Activated T-helper 1 cell treated with anti-CD3 and anti-CD28 coated beads, Interleukin-2, amount 50 U/mL, for 16 hours (primary cell): ENCODE measurements at regions not wholly inside any gene's neighbourhood (a gene's known extent, or its start where the extent isn't known, plus 50 kb on each side); places are given as distances from the start of the nearest gene placed in this dataset.

Source experiments
- DNase-seq, 2 donors: peaks; one replicate each; pipeline ENCODE4 v3.0.0-alpha.2; 2020; ENCODE audit warnings: low read depth in 1 of 2, low spot score in 1 of 2

- DNase-seq: no peak
Observed at GRCh38 chr1:4010814-4011605, 110.9 kb upstream of the C1orf174 start.

GRCh38 chr1:4016351-4017130, 116.5 kb upstream of the C1orf174 start:
- no peak for DNase-seq

DNA sequence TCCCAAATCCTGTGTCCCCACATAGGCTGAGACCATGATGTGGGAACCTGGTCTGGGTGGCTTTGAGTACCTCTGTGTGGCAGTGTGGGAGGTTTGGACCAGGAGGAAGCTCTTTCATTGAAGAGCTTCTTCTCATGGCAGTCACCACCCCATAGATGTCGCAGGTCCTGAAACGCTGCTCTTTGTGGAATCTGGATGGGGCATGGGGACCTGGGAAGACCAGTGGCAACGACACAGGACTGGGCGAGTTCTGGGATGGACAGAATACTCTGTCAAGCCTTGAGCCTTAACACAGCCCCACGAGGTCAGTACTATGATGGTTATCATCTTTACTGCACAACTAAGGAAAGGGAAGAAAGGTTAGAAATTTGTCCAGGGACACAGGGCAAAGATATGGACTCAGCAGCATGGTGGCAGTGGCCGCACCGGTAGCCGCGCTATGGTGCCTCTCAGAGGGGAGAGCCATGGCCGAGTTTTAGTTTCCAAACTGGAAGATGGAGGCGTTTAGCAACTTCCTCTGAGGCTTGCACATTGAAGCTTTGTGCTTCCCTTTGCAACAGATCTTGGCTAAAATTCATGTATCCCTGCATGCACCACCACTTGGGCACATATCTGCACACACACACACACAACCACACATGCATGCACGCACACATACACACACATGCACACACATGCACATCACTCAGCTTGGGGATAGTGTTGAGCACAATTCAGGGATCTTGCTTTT, 117.7 kb upstream of the C1orf174 start:
- DNase-seq: no peak

DNA sequence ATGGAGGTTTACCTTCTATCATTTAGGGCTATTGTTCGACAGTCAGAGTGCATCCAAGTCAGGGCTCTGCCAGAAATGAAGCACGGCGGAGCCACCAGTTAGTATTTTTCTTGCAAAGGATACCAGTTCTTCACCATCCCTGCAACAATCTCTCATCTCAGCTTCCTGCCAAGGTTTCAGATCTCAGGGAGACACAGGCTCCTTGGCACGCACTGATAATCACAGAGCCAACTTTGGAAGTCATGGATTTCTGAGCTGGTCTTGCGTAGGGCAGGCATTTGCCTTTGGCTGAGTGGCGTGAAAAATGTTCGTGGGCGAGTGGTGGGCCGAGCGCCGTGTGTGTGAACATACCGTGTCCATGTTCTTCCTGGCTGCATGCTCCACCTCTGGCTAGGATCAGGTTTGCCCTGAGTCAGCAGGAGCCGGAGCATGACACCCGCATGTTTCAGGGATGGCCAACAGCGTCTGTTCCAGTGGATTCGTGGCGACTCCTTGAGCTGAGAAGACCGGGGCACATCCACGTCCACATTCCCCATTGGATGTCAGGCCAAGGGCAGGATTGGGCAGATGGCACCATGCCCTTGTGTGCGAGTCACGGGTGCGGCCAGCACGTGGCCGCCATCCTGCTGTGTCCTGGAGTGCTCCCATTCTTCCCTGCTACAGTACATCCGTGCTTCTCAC, 118.5 kb upstream of the C1orf174 start:
- no peak for DNase-seq

DNA sequence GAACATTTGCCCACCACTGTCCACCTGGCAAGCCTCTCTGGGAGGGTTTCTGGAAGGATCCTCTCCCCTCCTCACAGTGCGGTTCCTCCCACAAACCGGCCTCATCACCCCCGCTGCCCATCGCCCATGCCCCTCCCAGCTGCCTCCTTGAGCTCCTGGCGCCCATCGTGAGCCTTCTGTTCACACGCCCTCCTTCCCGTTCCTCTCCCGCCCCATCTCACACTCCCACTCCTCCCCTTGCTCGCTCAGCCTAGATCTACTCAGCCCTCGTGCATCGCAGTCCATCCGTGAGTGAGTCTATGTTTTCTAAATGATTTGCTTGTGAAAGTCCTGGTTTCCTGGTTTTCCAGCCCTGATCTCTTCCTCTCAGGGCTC, 119.1 kb upstream of the C1orf174 start:
- no peak for DNase-seq

DNA sequence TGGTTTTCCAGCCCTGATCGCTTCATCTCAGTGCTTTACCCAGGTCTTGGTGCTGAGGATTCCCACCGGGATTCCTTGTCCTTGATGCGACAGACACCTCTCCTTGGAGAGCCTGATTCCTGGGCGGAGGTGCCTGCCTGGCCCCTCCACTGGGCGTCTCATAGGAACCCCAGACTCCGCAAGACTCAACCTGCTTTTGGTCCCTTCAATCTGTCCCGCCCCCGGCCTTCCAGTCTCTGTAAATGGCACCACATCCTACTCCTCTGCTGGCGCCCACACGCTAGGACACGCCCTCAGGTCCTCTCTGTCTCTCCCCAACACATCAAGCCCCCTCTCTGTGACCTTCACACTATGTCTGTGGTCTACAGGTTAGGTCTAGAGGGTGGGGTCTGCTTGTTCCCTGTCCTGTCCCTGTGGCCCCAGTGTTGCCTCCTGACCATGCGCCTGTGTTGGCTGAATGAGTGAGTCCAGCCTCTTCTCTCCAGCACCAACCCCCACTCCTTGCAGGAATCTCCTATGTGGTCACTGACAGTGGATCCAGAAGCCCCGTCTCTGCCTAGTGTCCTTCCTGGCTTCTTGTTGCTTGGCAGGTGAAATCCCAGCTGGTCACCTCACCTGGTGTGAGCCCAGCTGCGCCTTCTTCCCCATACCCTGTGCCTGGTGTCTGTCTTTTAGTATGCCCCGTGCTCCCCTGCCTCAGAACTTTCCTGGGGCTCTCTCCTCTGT, 119.7 kb upstream of the C1orf174 start:
- DNase-seq: no peak

DNA sequence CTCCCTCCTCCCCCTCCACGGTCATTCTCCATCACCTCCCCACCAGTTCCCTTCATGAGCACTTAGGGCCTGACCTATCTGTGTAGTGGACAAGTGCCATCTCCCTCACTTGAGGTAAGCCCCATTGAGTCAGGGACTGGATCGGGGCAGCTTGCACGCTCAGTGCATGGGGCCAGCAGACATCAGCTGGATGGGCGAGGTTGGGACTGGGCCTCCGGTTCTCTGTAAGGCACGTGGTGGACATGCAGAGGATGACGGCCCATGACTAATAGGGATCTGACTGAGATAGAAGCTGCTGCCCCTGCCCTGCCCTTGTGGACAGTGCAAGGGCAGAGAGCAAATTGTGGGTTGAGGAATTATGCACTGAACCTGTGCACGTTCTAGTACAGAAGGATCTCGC, 120.4 kb upstream of the C1orf174 start:
- DNase-seq: no peak

DNA sequence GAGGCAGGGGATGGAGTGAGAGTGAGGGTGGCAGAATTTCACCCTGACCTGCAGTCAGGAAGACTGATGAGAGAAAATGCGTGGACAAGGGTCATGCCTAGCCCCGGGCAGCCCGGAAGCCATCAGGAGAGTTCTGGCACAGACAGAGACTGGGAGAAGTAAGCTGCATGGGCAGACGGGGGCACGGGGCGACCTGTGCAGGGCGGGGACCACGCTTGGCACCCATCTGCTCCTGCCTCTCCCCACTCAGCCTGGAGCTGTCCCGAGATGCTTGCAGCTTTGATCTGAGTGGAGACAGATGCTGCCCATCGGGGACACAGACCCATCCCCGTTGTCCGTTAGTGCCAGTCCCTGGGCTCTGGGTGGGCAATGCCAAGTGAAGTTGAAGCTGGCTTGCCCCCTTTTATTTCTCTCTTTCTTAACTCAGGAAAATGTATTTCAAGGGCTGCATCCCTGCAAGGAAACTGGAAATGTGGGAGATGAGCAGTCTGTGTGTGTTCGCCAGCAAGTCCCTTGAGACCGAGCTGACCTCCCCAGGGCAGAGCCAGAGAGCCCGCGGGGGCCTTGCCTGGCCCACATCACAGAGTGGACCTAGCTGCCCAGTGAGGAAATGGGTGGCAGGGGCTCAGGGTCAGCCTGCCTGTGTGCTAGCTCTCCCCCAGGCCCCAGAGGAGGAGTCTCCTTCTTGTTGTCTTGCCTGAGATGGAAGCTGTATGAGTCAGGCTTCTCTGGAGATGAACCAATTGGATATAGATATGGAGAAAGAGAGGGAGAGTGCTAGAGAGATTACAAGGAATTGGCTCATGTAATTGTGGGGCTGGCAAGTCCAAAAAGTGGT, 121.3 kb upstream of the C1orf174 start:
- DNase-seq: no peak

DNA sequence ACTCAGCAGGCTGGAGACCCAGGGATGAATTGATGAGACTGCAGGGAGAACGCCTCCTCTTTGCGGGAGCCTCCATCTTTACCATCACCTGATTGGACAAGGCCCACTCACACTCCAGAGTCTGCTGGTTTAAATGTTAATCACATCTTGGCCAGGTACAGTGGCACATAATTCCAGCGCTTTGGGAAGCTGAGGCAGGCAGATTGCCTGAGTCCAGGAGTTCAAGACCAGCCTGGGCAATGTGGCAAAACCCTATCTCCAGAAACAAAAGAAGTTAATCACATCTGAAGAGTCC, 121.8 kb upstream of the C1orf174 start:
- DNase-seq: no peak

- no peak for DNase-seq
Observed at GRCh38 chr1:4022715-4023114, 122.6 kb upstream of the C1orf174 start.

- no peak for DNase-seq
Observed at GRCh38 chr1:4023678-4024077, 123.6 kb upstream of the C1orf174 start.

GRCh38 chr1:4024811-4025210, 124.7 kb upstream of the C1orf174 start:
- DNase-seq: no peak

- DNase-seq: no peak
Observed at GRCh38 chr1:4025752-4026151, 125.7 kb upstream of the C1orf174 start.

DNA sequence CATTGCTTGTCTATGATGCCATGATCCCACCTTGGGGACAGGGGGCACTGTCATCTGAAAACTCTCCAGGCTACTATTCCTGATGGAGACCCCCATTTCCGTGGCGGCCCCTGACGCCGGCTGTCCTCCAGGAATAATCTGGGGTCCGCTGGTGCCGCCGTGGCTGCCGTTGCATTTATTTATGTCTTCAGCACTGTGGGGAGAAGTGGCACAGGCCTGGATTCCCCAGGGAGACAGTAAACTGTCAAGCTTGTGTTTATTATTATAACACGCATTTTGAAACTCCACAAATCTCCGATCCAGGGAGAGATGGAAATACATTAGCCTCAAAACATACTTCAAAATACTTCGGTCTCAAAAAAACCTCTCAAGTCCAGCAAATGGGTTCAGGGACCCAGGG, 126.9 kb upstream of the C1orf174 start:
- DNase-seq: no peak

DNA sequence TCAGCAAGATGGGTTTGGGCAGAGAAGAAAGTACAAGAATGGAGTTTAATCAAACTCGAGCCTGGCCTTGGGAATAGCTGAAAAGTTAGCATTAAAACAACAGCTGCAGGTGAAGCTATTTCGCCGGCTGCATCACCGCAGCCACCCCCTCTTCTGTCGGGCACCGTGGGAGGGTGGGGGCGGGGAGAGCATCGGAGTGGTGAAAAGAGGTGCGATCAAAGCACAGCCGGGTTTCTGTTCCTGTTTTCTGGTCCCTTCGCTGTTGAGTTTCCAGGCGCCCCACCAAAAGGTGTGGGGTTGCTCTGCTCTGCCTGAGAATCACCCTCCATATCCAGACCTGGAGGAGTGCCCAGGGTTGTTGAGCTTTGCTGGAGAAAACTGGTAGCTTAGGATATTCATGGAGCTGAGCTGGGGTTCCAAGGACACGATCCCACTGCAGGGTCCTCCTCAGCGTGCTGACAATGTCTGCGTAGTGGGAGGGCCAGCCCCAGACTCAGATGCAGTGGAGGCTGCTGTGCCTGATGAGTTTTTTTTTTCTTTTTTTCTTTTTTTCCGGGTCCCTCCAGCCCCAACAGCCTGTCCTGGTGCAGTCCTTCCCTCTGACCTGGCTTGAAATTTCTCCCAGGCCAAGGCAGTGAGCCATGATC, 127.5 kb upstream of the C1orf174 start:
- DNase-seq: no peak

GRCh38 chr1:4028139-4028501, 128.0 kb upstream of the C1orf174 start:
- no peak for DNase-seq

- no peak for DNase-seq
Observed at GRCh38 chr1:4029376-4029775, 129.3 kb upstream of the C1orf174 start.

- DNase-seq: no peak
Observed at GRCh38 chr1:4032571-4032970, 132.5 kb upstream of the C1orf174 start.

DNA sequence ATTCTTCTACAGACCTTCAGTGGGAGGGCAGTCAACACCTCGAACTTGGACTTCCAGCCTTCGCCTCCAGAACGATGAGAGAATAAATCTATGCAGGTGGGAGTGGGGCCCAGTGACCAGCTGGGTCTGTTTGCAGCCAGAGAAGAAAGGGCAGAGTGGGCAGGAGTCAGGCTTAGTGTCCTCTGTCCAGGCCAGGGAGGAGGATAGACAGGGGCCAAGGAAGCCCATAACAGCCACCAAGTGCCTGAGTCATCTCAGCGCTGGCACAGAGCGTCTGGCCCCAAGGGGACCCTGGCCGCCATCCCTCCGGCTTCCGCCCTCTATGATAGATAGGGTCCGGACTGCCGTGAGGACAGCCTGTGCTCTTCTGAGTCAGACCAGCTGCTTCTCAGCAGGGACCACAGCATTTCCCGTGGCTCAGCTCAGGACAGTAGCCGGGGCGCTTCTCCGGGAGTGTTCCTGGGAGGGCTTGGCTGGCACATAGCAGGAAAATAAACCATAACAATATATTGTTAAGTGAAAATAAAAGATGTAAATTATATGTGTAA, 133.1 kb upstream of the C1orf174 start:
- no peak for DNase-seq
